ENCODE measurements at regions not wholly inside any gene's neighbourhood (a gene's known extent, or its start where the extent isn't known, plus 50 kb on each side); places are given as distances from the start of the nearest gene placed in this dataset.

GRCh38 chr10:58070956-58071355 is 196.7 kb downstream of the IPMK start:
- no peak overlapping the region for H3K4me2 ChIP-seq
- H3K9ac ChIP-seq, result no peak overlapping the region
- no peaks in the 10 kb centered on the region for H3K27me3 ChIP-seq (ENCODE audit: insufficient read depth, low read depth)
- H3K4me3 ChIP-seq (IDR thresholded peaks at IDR 0.05; ENCODE audit: insufficient read depth, low read depth, low read length), result no peak overlapping the region
- no peaks in the 10 kb centered on the region for H3K36me3 ChIP-seq (ENCODE audit: insufficient read depth)
- H3K79me2 ChIP-seq (ENCODE audit: insufficient read depth, low read depth), result no peaks in the 10 kb centered on the region
- H2AFZ ChIP-seq (ENCODE audit: low read depth), result no peak overlapping the region
- no peaks in the 10 kb centered on the region for H4K20me1 ChIP-seq (ENCODE audit: insufficient read depth)
- H3K27ac ChIP-seq, result no peak overlapping the region
- TF ChIP-seq, protein P1, sequence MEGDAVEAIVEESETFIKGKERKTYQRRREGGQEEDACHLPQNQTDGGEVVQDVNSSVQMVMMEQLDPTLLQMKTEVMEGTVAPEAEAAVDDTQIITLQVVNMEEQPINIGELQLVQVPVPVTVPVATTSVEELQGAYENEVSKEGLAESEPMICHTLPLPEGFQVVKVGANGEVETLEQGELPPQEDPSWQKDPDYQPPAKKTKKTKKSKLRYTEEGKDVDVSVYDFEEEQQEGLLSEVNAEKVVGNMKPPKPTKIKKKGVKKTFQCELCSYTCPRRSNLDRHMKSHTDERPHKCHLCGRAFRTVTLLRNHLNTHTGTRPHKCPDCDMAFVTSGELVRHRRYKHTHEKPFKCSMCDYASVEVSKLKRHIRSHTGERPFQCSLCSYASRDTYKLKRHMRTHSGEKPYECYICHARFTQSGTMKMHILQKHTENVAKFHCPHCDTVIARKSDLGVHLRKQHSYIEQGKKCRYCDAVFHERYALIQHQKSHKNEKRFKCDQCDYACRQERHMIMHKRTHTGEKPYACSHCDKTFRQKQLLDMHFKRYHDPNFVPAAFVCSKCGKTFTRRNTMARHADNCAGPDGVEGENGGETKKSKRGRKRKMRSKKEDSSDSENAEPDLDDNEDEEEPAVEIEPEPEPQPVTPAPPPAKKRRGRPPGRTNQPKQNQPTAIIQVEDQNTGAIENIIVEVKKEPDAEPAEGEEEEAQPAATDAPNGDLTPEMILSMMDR (conservative IDR thresholded peaks at IDR 0.05; ENCODE audit: low read depth, low read length), result no peak
- H3K4me1 ChIP-seq (ENCODE audit: low read depth, poor library complexity, severe bottlenecking), result no peaks in the 10 kb centered on the region

DNA sequence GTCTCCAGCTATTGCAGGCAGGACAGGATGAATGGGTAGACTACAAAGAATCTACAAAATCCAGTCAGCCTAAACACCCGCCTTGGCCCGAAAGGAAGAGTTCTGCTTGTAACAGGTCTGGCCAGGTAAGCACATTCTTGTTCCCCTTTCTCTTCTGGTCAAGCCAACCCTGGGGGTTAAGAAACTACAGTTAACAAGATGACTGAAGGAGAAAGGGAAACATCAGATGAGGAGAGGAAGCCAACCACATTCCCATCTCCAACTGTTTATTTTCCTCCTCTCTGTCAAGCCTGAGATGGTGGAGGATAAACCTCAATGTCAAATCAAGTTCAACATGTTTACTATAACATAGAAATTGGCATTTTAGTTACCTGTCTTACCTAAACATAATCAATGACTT is 198.9 kb downstream of the IPMK start:
- Histone ChIP-seq H3K4me2 (no peak overlapping the region), H2AFZ (ENCODE audit: low read depth) (no peak overlapping the region), H3K79me2 (ENCODE audit: insufficient read depth, low read depth) (no peaks in the 10 kb centered on the region), H3K4me3 (IDR thresholded peaks at IDR 0.05; ENCODE audit: insufficient read depth, low read depth, low read length) (no peak overlapping the region), H3K27ac (no peak overlapping the region), H4K20me1 (ENCODE audit: insufficient read depth) (no peaks in the 10 kb centered on the region), H3K27me3 (ENCODE audit: insufficient read depth, low read depth) (no peaks in the 10 kb centered on the region), H3K4me1 (ENCODE audit: low read depth, poor library complexity, severe bottlenecking) (peaks cover 17% of the 10 kb centered on the region), H3K36me3 (ENCODE audit: insufficient read depth) (no peaks in the 10 kb centered on the region), H3K9ac (no peak overlapping the region)
- TF ChIP-seq, protein P1 (conservative IDR thresholded peaks at IDR 0.05; ENCODE audit: low read depth, low read length), result no peak

- Histone ChIP-seq H3K27me3 (ENCODE audit: insufficient read depth, low read depth) (no peaks in the 10 kb centered on the region), H3K4me3 (IDR thresholded peaks at IDR 0.05; ENCODE audit: insufficient read depth, low read depth, low read length) (no peak overlapping the region), H4K20me1 (ENCODE audit: insufficient read depth) (no peaks in the 10 kb centered on the region), H3K36me3 (ENCODE audit: insufficient read depth) (no peaks in the 10 kb centered on the region), H3K4me1 (ENCODE audit: low read depth, poor library complexity, severe bottlenecking) (peaks cover 22% of the 10 kb centered on the region), H3K9ac (no peak overlapping the region), H3K27ac (no peak overlapping the region), H3K4me2 (no peak overlapping the region), H2AFZ (ENCODE audit: low read depth) (no peak overlapping the region), H3K79me2 (ENCODE audit: insufficient read depth, low read depth) (no peaks in the 10 kb centered on the region)
- TF ChIP-seq, protein P1 (conservative IDR thresholded peaks at IDR 0.05; ENCODE audit: low read depth, low read length), result no peak
Observed at GRCh38 chr10:58066979-58067378, 200.7 kb downstream of the IPMK start.

DNA sequence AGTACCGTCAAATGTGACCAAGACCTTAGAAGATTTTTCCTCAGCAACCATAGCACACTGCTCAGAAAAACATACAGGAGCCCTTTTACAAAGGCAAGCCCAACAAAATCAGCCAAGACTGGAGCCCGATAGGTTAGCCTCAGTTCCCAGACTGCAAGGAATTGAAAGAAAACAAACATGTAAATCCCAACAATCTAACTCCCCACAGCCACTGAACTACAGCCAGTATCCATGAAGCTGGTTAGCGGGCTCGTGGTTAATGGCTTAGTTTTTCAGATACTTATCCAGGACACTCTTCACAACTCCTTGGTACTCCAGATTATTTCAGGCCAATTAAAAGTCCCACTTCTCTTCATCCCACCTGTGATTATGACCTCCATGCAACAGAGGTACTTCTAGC is 201.6 kb downstream of the IPMK start:
- H2AFZ ChIP-seq (ENCODE audit: low read depth), result no peak overlapping the region
- peaks cover 22% of the 10 kb centered on the region for H3K4me1 ChIP-seq (ENCODE audit: low read depth, poor library complexity, severe bottlenecking)
- H3K27me3 ChIP-seq (ENCODE audit: insufficient read depth, low read depth), result no peaks in the 10 kb centered on the region
- no peaks in the 10 kb centered on the region for H3K36me3 ChIP-seq (ENCODE audit: insufficient read depth)
- H3K4me3 ChIP-seq (IDR thresholded peaks at IDR 0.05; ENCODE audit: insufficient read depth, low read depth, low read length), result no peak overlapping the region
- H4K20me1 ChIP-seq (ENCODE audit: insufficient read depth), result no peaks in the 10 kb centered on the region
- no peak overlapping the region for H3K4me2 ChIP-seq
- no peak overlapping the region for H3K27ac ChIP-seq
- no peaks in the 10 kb centered on the region for H3K79me2 ChIP-seq (ENCODE audit: insufficient read depth, low read depth)
- TF ChIP-seq, protein P1 (conservative IDR thresholded peaks at IDR 0.05; ENCODE audit: low read depth, low read length), result no peak
- no peak overlapping the region for H3K9ac ChIP-seq

DNA sequence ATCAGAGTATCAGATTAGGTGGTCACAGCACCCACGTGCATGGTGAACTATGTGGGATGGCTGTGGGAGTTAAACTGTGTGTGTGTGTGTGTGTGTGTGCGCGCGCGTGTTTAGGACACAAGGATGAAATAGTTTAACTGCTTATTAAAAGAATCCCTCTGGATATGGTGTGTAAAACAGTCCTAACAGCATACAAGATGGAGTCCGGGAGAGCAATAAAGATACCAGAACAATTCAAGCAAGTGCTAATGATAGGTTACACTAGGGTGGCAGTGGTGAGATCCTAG is 202.2 kb downstream of the IPMK start:
- H3K4me2 ChIP-seq, result no peak overlapping the region
- TF ChIP-seq, protein P1 (conservative IDR thresholded peaks at IDR 0.05; ENCODE audit: low read depth, low read length), result peak; percentile 35; the same call in 1 of the 2 replicates

More for the DNA sequence above, 202.2 kb downstream of the IPMK start:
- Histone ChIP-seq H3K4me3 (IDR thresholded peaks at IDR 0.05; ENCODE audit: insufficient read depth, low read depth, low read length) (no peak overlapping the region), H3K79me2 (ENCODE audit: insufficient read depth, low read depth) (no peaks in the 10 kb centered on the region), H3K36me3 (ENCODE audit: insufficient read depth) (no peaks in the 10 kb centered on the region), H2AFZ (ENCODE audit: low read depth) (no peak overlapping the region; the same call in 1 of the 2 replicates), H3K27ac (no peak overlapping the region), H3K9ac (no peak overlapping the region), H3K4me1 (ENCODE audit: low read depth, poor library complexity, severe bottlenecking) (peaks cover 22% of the 10 kb centered on the region), H4K20me1 (ENCODE audit: insufficient read depth) (no peaks in the 10 kb centered on the region), H3K27me3 (ENCODE audit: insufficient read depth, low read depth) (no peaks in the 10 kb centered on the region)

Measured in KMS-11 (cell line).